HepG2 (cell line): ENCODE measurements at regions not wholly inside any gene's neighbourhood (a gene's known extent, or its start where the extent isn't known, plus 50 kb on each side); places are given as distances from the start of the nearest gene placed in this dataset.

Source experiments
- FOXK2 ChIP-seq: fragments of 450-650 bp; IDR thresholded peaks from 2 replicates; pipeline ENCODE4 v1.6.1; 2016
- FOXO1 ChIP-seq: sonication (generic); formaldehyde crosslinking; IDR thresholded peaks from 2 replicates; pipeline ENCODE4 v1.4.0; 2020; ENCODE audit warnings: missing genetic modification reagents
- HDAC1 ChIP-seq: sonication (generic); formaldehyde crosslinking; IDR thresholded peaks from 2 replicates; pipeline ENCODE4 v1.5.1; 2020; ENCODE audit warnings: mild to moderate bottlenecking, missing genetic modification reagents
- PITX1 ChIP-seq: sonication (generic); formaldehyde crosslinking; IDR thresholded peaks from 2 replicates; pipeline ENCODE4 v1.5.1; 2020; ENCODE audit warnings: mild to moderate bottlenecking, missing genetic modification reagents
- SRF ChIP-seq: IDR thresholded peaks from 2 replicates; pipeline ENCODE4 v1.6.1; 2011; ENCODE audit warnings: mild to moderate bottlenecking, low read depth, low read length, moderate library complexity
- SRSF1 ChIP-seq: fragments of 200-400 bp; formaldehyde crosslinking; optimal IDR thresholded peaks from 2 replicates; pipeline ENCODE3; 2017; ENCODE audit warnings: mild to moderate bottlenecking, low read depth, low read length, moderate library complexity
- ZBTB7B ChIP-seq: sonication (generic); formaldehyde crosslinking; IDR thresholded peaks from 2 replicates; pipeline ENCODE4 v1.4.0; 2020; ENCODE audit warnings: missing genetic modification reagents
- ZFX ChIP-seq: sonication (generic); formaldehyde crosslinking; IDR thresholded peaks from 2 replicates; pipeline ENCODE4 v1.4.0; 2020; ENCODE audit warnings: mild to moderate bottlenecking, low read depth, missing genetic modification reagents, moderate library complexity
- ZNF124 ChIP-seq: sonication (generic); formaldehyde crosslinking; IDR thresholded peaks from 2 replicates; pipeline ENCODE4 v1.4.0; 2020; ENCODE audit warnings: missing genetic modification reagents
- ZNF687 ChIP-seq: sonication (generic); formaldehyde crosslinking; IDR thresholded peaks from 2 replicates; pipeline ENCODE4 v1.5.1; 2020; ENCODE audit warnings: mild to moderate bottlenecking, missing genetic modification reagents, moderate library complexity
- ZNF709 ChIP-seq: sonication (generic); formaldehyde crosslinking; IDR thresholded peaks from 2 replicates; pipeline ENCODE4 v1.5.0; 2020; ENCODE audit warnings: mild to moderate bottlenecking, missing genetic modification reagents
- ZNF816 ChIP-seq: sonication (generic); formaldehyde crosslinking; IDR thresholded peaks from 2 replicates; pipeline ENCODE4 v1.8.0; 2022; ENCODE audit warnings: missing genetic modification reagents, mild to moderate bottlenecking, borderline replicate concordance
- TF ChIP-seq, protein P1 (sequence below): sonication (generic); formaldehyde crosslinking; IDR thresholded peaks from 2 replicates; pipeline ENCODE4 v1.4.0; 2020; ENCODE audit warnings: missing genetic modification reagents
- TF ChIP-seq, protein P2 (sequence below): IDR thresholded peaks from 2 replicates; pipeline ENCODE4 v1.6.1; 2016; ENCODE audit warnings: low read depth, control low read depth
- TF ChIP-seq, protein P3 (sequence below): sonication (generic); formaldehyde crosslinking; IDR thresholded peaks from 2 replicates; pipeline ENCODE4 v1.4.0; 2020; ENCODE audit warnings: missing genetic modification reagents, borderline replicate concordance
- TF ChIP-seq, protein P4 (sequence below): sonication (generic); formaldehyde crosslinking; IDR thresholded peaks from 2 replicates; pipeline ENCODE4 v1.4.0; 2020; ENCODE audit warnings: missing genetic modification reagents

DNA sequence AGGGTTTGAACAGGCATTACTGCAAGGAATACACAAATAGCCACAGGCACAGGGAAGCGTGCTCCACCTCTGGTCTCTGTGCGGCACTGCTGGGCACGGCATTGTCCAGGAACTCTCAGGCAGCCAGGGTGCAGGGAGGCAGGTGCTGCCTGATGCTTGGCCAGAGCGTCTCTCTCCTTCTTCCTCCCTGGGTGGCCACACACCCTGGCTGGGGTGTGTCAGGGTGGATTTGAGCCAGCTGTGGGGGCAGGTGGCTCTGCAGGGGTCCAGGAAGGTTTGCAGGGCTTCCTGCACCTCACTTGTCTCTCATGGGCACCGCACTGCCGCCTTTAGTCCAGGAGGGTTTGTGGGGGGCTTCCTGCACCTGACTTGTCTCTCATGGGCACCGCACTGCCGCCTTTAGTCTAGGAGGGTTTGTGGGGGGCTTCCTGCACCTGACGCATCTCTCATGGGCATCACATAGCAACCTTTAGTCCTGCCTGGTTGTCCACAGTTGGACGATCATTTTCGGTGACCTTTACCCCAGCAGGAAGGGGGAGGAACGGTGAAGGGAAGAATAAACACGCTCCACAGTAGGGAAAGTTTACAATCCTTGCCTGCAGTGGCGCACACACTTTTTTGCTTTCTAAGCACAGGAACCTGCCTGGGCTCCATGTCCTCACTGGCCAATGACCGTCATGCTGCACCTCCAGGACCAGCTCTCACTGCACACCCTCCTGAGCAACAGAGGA, 332.9 kb downstream of the EIPR1 start (continued):
- TF ChIP-seq ZNF687 (CRISPR knock-in tag) (peak; percentile 47), ZFX (CRISPR knock-in tag) (0 out of 2 replicates have a peak, but pooled peaks have one; percentile 15), SRSF1 (no peak), ZBTB7B (CRISPR knock-in tag) (peak; percentile 76), ZNF816 (no peak), FOXO1 (CRISPR knock-in tag) (peak; percentile 85), FOXK2 (0 out of 2 replicates have a peak, but pooled peaks have one; percentile 14), ZNF124 (CRISPR knock-in tag) (no peak), SRF (no peak), HDAC1 (CRISPR knock-in tag) (peak; percentile 43; the same call in 1 of the 2 replicates), ZNF709 (CRISPR knock-in tag) (peak; percentile 70; the same call in 1 of the 2 replicates), PITX1 (peak; percentile 61; the same call in 1 of the 2 replicates)
- TF ChIP-seq, protein P1, sequence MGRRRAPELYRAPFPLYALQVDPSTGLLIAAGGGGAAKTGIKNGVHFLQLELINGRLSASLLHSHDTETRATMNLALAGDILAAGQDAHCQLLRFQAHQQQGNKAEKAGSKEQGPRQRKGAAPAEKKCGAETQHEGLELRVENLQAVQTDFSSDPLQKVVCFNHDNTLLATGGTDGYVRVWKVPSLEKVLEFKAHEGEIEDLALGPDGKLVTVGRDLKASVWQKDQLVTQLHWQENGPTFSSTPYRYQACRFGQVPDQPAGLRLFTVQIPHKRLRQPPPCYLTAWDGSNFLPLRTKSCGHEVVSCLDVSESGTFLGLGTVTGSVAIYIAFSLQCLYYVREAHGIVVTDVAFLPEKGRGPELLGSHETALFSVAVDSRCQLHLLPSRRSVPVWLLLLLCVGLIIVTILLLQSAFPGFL (CRISPR knock-in tag): no peak
- TF ChIP-seq, protein P2, sequence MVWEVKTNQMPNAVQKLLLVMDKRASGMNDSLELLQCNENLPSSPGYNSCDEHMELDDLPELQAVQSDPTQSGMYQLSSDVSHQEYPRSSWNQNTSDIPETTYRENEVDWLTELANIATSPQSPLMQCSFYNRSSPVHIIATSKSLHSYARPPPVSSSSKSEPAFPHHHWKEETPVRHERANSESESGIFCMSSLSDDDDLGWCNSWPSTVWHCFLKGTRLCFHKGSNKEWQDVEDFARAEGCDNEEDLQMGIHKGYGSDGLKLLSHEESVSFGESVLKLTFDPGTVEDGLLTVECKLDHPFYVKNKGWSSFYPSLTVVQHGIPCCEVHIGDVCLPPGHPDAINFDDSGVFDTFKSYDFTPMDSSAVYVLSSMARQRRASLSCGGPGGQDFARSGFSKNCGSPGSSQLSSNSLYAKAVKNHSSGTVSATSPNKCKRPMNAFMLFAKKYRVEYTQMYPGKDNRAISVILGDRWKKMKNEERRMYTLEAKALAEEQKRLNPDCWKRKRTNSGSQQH (CRISPR knock-in tag): no peak
- TF ChIP-seq, protein P3, sequence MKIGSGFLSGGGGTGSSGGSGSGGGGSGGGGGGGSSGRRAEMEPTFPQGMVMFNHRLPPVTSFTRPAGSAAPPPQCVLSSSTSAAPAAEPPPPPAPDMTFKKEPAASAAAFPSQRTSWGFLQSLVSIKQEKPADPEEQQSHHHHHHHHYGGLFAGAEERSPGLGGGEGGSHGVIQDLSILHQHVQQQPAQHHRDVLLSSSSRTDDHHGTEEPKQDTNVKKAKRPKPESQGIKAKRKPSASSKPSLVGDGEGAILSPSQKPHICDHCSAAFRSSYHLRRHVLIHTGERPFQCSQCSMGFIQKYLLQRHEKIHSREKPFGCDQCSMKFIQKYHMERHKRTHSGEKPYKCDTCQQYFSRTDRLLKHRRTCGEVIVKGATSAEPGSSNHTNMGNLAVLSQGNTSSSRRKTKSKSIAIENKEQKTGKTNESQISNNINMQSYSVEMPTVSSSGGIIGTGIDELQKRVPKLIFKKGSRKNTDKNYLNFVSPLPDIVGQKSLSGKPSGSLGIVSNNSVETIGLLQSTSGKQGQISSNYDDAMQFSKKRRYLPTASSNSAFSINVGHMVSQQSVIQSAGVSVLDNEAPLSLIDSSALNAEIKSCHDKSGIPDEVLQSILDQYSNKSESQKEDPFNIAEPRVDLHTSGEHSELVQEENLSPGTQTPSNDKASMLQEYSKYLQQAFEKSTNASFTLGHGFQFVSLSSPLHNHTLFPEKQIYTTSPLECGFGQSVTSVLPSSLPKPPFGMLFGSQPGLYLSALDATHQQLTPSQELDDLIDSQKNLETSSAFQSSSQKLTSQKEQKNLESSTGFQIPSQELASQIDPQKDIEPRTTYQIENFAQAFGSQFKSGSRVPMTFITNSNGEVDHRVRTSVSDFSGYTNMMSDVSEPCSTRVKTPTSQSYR (CRISPR knock-in tag): peak; percentile 88
- TF ChIP-seq, protein P4, sequence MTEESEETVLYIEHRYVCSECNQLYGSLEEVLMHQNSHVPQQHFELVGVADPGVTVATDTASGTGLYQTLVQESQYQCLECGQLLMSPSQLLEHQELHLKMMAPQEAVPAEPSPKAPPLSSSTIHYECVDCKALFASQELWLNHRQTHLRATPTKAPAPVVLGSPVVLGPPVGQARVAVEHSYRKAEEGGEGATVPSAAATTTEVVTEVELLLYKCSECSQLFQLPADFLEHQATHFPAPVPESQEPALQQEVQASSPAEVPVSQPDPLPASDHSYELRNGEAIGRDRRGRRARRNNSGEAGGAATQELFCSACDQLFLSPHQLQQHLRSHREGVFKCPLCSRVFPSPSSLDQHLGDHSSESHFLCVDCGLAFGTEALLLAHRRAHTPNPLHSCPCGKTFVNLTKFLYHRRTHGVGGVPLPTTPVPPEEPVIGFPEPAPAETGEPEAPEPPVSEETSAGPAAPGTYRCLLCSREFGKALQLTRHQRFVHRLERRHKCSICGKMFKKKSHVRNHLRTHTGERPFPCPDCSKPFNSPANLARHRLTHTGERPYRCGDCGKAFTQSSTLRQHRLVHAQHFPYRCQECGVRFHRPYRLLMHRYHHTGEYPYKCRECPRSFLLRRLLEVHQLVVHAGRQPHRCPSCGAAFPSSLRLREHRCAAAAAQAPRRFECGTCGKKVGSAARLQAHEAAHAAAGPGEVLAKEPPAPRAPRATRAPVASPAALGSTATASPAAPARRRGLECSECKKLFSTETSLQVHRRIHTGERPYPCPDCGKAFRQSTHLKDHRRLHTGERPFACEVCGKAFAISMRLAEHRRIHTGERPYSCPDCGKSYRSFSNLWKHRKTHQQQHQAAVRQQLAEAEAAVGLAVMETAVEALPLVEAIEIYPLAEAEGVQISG (CRISPR knock-in tag): 0 out of 2 replicates have a peak, but pooled peaks have one; percentile 41
